ENCODE measurements at regions not wholly inside any gene's neighbourhood (a gene's known extent, or its start where the extent isn't known, plus 50 kb on each side); places are given as distances from the start of the nearest gene placed in this dataset.
"Not testable (repeated sequence)": the region's sequence is repeated elsewhere in the genome, so short reads cannot be mapped to it uniquely, and the experiment has no call there.

DNA sequence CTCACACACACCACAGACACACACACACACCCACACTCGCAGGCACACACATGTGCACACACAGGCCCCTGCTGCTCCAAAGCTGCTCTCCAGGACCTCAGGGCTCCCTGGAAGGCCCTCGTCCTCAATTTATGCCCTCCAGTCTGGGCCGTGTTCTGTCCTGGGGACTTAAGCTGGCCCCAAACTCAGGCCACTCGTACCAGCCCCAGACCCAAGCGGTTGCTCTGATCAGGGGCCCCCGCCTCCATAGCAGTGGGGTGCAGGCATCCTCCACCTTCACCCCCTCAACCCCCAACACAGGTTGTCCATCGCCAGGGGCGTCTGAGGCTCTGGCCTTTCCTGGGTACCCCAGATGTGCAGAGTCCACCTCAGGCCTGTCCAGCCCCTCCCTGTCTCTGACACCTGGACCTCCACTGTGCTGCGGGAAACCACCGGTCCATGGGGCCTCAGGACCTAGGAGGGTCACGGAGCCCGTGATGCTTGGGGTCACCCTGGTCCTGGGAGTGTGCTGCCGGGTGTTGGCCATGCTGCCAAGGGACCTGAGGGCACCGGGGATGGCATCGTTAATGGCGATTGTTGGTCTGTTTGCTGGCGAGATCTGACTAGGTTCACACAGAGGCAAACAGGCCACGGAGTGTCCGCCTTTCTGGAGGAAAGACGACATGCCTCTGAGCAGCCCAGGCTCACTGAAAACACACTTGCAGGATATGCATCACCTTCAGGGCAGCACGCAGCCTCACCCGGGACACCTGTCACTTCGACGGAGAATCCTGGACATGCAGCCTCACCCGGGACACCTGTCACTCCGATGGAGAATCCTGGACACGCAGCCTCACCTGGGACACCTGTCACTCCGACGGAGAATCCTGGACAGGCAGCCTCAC lies 155.6 kb downstream of the NDUFA10 start:
- Histone ChIP-seq H3K27me3 (ENCODE audit: control insufficient read depth, insufficient read depth, low read length) (no peaks in the 10 kb centered on the region), H3K4me3 (ENCODE audit: low read length) (no peak overlapping the region), H3K9ac (ENCODE audit: low read length) (no peak overlapping the region), H3K27ac (ENCODE audit: low read depth, low read length) (no peak overlapping the region), H3K36me3 (ENCODE audit: control insufficient read depth, insufficient read depth, low read length) (no peaks in the 10 kb centered on the region), H3K4me1 (ENCODE audit: control insufficient read depth, insufficient read depth, low read length) (no peaks in the 10 kb centered on the region)

DNA sequence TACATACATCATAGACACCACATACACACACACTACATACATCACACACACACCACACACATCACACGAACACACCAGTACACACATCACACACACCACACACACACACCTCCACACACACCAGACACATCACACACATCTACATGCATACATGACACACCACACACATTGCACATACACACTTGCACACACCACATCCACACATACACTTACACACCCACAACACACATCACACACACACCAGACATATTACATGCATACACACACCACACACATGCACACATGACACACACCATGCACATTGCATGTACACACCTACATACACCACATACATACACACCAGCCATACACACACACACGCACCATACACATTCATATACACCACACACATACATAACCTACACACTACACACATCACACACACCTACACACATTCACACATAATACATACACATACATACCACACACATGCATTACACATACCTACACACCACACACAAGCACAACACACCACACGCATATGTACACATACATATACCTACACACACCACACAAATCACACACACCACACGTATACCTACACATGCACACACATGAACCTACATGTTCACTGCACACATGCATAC lies 156.5 kb downstream of the NDUFA10 start:
- H3K27ac ChIP-seq (ENCODE audit: low read depth, low read length), result no peak overlapping the region

DNA sequence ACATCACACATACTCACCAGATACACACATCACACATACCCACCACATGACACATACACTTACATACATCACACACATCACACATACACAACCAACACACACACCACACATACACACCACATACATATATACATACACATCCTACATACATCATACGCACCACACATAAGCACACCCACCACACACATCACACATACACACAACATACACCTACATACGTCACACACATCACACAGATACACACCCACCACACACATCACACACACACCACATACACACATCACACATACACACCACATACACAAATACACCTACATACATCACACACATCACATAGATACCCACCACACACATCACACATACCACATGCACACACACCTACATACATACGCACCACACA lies 158.4 kb downstream of the NDUFA10 start:
- Histone ChIP-seq H3K4me1 (ENCODE audit: control insufficient read depth, insufficient read depth, low read length) (no peaks in the 10 kb centered on the region), H3K27ac (ENCODE audit: low read depth, low read length) (no peak overlapping the region), H3K4me3 (ENCODE audit: low read length) (no peak overlapping the region), H3K9ac (ENCODE audit: low read length) (no peak overlapping the region), H3K27me3 (ENCODE audit: control insufficient read depth, insufficient read depth, low read length) (no peaks in the 10 kb centered on the region), H3K36me3 (ENCODE audit: control insufficient read depth, insufficient read depth, low read length) (no peaks in the 10 kb centered on the region)

More for the DNA sequence above, 156.5 kb downstream of the NDUFA10 start:
- Histone ChIP-seq H3K4me3 (ENCODE audit: low read length) (no peak overlapping the region), H3K9ac (ENCODE audit: low read length) (no peak overlapping the region), H3K27me3 (ENCODE audit: control insufficient read depth, insufficient read depth, low read length) (no peaks in the 10 kb centered on the region), H3K4me1 (ENCODE audit: control insufficient read depth, insufficient read depth, low read length) (no peaks in the 10 kb centered on the region), H3K36me3 (ENCODE audit: control insufficient read depth, insufficient read depth, low read length) (no peaks in the 10 kb centered on the region)

DNA sequence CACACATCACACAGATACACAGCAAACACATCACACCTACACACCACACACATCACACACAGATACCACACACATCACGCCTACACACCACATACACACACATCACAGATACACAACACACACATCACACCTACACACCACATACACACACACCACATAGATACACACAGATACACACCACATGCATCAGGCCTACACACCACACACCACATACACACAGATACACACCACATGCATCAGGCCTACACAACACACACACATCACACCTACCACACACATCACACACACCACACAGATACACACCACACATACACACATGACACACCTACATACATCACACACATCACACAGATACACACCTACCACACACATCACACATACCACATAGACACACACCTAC lies 158.8 kb downstream of the NDUFA10 start:
- Histone ChIP-seq H3K27me3 (ENCODE audit: control insufficient read depth, insufficient read depth, low read length) (no peaks in the 10 kb centered on the region), H3K4me1 (ENCODE audit: control insufficient read depth, insufficient read depth, low read length) (no peaks in the 10 kb centered on the region)

DNA sequence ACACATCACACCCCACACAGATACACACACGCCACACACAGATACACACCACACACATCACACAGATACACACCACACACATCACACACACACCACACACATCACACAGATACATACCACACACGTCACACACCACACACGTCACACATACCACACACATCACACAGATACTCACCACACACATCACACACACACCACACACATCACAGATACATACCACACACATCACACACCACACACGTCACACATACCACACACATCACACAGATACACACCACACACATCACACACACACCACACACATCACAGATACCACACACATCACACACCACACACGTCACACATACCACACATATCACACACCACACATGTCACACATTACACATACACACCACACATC lies 159.3 kb downstream of the NDUFA10 start:
- not testable (repeated sequence) for H3K36me3 ChIP-seq (ENCODE audit: control insufficient read depth, insufficient read depth, low read length); H3K4me3 ChIP-seq (ENCODE audit: low read length); H3K9ac ChIP-seq (ENCODE audit: low read length); H3K4me1 ChIP-seq (ENCODE audit: control insufficient read depth, insufficient read depth, low read length); H3K27me3 ChIP-seq (ENCODE audit: control insufficient read depth, insufficient read depth, low read length); H3K27ac ChIP-seq (ENCODE audit: low read depth, low read length)

More for the DNA sequence above, 158.8 kb downstream of the NDUFA10 start:
- no peaks in the 10 kb centered on the region for H3K36me3 ChIP-seq (ENCODE audit: control insufficient read depth, insufficient read depth, low read length)
- no peak overlapping the region for H3K9ac ChIP-seq (ENCODE audit: low read length)
- H3K4me3 ChIP-seq (ENCODE audit: low read length), result no peak overlapping the region
- H3K27ac ChIP-seq (ENCODE audit: low read depth, low read length), result no peak overlapping the region

DNA sequence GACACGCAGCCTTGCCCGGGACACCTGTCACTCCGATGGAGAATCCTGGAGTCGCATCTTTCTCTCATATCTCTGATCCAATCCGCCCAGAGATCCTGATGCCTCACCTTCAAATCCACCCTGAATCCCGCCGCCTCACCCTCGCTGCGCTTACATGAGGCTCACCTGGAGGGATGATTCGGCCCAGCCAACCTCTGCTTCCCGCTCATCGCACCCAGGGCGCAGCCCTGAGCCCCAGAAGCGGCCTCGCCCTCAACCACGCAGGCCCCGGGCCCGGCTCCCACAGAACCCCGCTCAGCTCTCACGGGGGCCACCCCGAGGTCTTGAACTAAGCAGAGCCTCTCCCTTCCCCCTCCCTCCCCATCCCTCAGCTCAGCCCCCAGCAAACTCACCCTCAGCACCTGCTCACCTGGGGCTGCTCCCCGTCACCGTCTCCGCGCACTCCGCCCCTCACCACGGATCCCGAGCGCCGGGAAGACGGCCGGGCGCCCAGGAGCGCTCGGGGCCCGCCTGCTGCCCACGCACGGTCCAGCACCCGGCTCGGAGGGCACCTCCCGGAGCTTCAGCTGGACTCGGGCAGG lies 160.0 kb downstream of the NDUFA10 start:
- Histone ChIP-seq H3K36me3 (ENCODE audit: control insufficient read depth, insufficient read depth, low read length) (no peaks in the 10 kb centered on the region), H3K4me3 (ENCODE audit: low read length) (no peak overlapping the region), H3K27me3 (ENCODE audit: control insufficient read depth, insufficient read depth, low read length) (no peaks in the 10 kb centered on the region), H3K27ac (ENCODE audit: low read depth, low read length) (no peak overlapping the region), H3K9ac (ENCODE audit: low read length) (no peak overlapping the region), H3K4me1 (ENCODE audit: control insufficient read depth, insufficient read depth, low read length) (no peaks in the 10 kb centered on the region)

DNA sequence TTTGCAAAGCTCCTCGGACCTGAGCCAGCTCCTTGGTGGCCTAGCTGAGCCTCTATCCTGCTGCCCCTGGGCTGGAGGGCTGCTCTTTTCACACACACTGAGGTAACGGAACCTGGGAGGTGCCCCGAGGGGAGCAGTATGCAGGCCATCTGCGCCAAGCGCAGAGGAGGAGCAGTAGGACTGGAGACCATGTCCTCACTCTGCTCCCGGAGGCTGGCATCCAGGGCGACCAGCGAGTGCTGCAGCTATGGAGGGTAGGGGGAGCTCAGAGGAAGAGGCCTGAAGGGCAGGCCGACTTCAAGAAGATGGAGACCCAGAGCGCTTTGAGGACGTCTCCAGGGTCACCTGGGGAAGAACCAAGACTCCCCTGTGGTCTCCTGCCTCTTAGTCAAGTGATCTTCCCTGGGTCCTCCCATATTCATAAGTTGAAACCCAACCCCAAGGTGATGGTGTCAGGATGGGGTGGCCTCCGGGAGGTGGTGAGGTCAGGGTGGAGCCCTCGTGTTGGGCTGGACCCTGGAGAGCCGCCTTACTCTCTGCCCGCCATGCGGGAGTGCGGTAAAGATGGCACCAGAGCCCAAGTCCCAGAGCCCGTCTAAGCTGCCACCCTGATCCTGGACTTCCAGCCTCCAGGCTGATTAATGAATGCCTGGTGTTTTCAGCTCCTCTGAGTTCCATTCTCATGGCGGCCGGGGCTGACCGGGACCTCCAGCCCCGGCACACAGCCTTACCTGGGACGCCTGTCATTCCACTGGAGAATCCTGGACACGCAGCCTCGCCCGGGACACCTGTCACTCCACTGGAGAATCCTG lies 160.7 kb downstream of the NDUFA10 start:
- Histone ChIP-seq H3K36me3 (ENCODE audit: control insufficient read depth, insufficient read depth, low read length) (no peaks in the 10 kb centered on the region), H3K27me3 (ENCODE audit: control insufficient read depth, insufficient read depth, low read length) (no peaks in the 10 kb centered on the region), H3K9ac (ENCODE audit: low read length) (no peak overlapping the region), H3K4me3 (ENCODE audit: low read length) (no peak overlapping the region), H3K4me1 (ENCODE audit: control insufficient read depth, insufficient read depth, low read length) (no peaks in the 10 kb centered on the region), H3K27ac (ENCODE audit: low read depth, low read length) (no peak overlapping the region)

DNA sequence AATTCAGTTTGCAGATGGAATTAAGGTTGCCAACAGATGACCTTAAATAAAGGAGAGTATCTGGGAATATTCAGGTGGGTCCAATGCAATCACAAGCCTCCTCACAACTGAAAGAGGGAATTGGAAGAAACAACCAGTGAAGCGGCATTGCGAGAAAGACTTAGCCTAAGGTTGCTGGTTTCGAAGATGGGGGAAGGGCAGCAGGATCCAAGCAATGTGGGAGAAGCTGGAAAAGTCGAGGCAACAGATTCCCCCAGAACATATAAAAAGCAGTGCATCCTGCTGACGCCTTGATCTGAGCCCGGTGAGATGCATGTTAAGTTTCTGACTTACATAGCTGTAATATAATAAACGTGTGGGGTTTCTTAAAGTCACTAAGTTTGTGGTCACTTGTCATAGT lies 162.5 kb downstream of the NDUFA10 start:
- Histone ChIP-seq H3K36me3 (ENCODE audit: control insufficient read depth, insufficient read depth, low read length) (no peaks in the 10 kb centered on the region), H3K9ac (ENCODE audit: low read length) (no peak overlapping the region), H3K27me3 (ENCODE audit: control insufficient read depth, insufficient read depth, low read length) (no peaks in the 10 kb centered on the region), H3K4me3 (ENCODE audit: low read length) (no peak overlapping the region), H3K4me1 (ENCODE audit: control insufficient read depth, insufficient read depth, low read length) (no peaks in the 10 kb centered on the region), H3K27ac (ENCODE audit: low read depth, low read length) (no peak overlapping the region)

DNA sequence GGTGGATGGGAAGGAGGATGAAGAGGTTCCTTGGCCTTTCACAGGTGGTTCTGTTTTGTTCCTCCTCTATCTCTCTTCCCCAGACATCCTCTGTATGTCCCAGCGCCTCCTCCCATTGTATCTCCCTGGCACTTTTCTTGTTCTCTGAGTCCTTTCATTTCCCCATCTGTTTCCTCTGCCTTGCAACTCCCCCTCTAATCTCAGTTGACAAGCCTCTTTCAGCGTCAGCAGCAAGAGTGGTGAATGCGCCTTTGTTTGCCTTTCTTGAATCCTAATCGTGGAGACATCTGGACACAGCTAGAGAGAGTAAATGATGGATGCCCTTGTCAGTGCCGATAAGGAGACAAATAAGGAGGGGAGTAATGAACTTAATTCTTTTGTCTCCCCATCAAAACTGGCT lies 167.0 kb downstream of the NDUFA10 start:
- H3K27ac ChIP-seq (ENCODE audit: low read depth, low read length), result no peak overlapping the region
- H3K9ac ChIP-seq (ENCODE audit: low read length), result no peak overlapping the region
- no peak overlapping the region for H3K4me3 ChIP-seq (ENCODE audit: low read length)
- H3K36me3 ChIP-seq (ENCODE audit: control insufficient read depth, insufficient read depth, low read length), result no peaks in the 10 kb centered on the region
- no peaks in the 10 kb centered on the region for H3K27me3 ChIP-seq (ENCODE audit: control insufficient read depth, insufficient read depth, low read length)
- no peaks in the 10 kb centered on the region for H3K4me1 ChIP-seq (ENCODE audit: control insufficient read depth, insufficient read depth, low read length)

DNA sequence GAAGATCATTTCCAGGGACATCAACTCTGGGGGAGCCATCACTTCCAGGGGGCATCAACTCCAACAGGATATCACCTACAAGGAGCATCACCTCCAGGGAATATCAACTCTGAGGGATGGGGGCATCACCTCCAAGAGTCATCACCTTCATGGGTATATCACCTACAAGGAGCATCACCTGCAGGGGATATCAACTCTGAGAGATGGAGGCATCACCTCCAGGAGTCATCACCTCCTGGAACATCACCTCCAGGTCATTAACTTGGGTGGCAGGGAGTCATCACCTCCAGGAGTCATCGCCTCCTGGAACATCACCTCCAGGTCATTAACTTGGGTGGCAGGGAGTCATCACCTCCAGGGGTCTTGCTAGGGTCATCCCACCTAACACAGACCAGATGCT lies 167.6 kb downstream of the NDUFA10 start:
- H3K4me3 ChIP-seq (ENCODE audit: low read length), result no peak overlapping the region
- no peak overlapping the region for H3K27ac ChIP-seq (ENCODE audit: low read depth, low read length)
- no peak overlapping the region for H3K9ac ChIP-seq (ENCODE audit: low read length)
- no peaks in the 10 kb centered on the region for H3K27me3 ChIP-seq (ENCODE audit: control insufficient read depth, insufficient read depth, low read length)
- no peaks in the 10 kb centered on the region for H3K36me3 ChIP-seq (ENCODE audit: control insufficient read depth, insufficient read depth, low read length)
- H3K4me1 ChIP-seq (ENCODE audit: control insufficient read depth, insufficient read depth, low read length), result no peaks in the 10 kb centered on the region

DNA sequence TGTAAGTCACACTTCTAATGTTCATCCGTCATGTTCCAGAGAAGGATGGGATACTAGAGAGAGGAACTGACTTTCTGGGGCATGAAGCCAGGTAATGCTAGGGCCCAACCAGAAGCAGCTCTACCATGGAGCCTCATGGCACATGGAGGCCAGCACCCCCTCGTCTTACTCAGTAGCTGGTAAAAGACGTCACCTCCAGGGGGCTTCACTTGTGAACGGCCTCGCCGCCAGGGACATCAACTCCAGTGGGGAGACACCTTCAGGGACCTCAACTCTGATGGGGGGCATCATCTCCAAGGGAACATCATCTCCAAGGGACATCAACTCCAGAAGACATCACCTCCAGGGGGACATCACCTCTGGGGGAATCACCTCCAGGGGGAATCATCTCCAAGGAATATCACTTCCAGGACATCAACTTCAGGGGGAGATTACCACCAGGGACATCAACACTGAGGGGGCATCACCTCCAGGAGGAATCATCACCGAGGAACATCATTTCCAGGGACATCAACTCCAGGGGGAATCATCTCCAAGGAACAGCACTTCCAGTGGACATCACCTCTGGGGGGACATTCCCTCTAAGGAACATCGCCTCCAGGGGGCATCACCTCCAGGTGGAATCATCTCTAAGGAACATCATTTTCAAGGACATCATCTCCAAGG lies 168.4 kb downstream of the NDUFA10 start:
- Histone ChIP-seq H3K36me3 (ENCODE audit: control insufficient read depth, insufficient read depth, low read length) (no peaks in the 10 kb centered on the region), H3K27me3 (ENCODE audit: control insufficient read depth, insufficient read depth, low read length) (no peaks in the 10 kb centered on the region), H3K4me1 (ENCODE audit: control insufficient read depth, insufficient read depth, low read length) (no peaks in the 10 kb centered on the region), H3K27ac (ENCODE audit: low read depth, low read length) (no peak overlapping the region), H3K9ac (ENCODE audit: low read length) (no peak overlapping the region), H3K4me3 (ENCODE audit: low read length) (no peak overlapping the region)

Measured in rectal smooth muscle tissue (tissue), 1 donor.